WTC11 (cell line): ENCODE measurements at regions not wholly inside any gene's neighbourhood (a gene's known extent, or its start where the extent isn't known, plus 50 kb on each side); places are given as distances from the start of the nearest gene placed in this dataset.
"Not testable (repeated sequence)": the region's sequence is repeated elsewhere in the genome, so short reads cannot be mapped to it uniquely, and the experiment has no call there.

ENCODE experiments used
- ATAC-seq: fragments of 200-7000 bp; cut with Tn5 transposase; 2 replicates; pipeline ENCODE4 v1.10.0; 2021; ENCODE audit warnings: mild to moderate bottlenecking, moderate library complexity
- CTCF ChIA-PET: fragments of 300-600 bp; sonication (Branson Sonifier 250); formaldehyde crosslinking; loops from one replicate; lab custom pipeline; 2021; ENCODE audit warnings: antibody characterized with exemption; lab: Charles Lee
- POLR2A ChIA-PET: fragments of 350-600 bp; sonication (Branson Sonifier 250); formaldehyde crosslinking; loops from one replicate; lab custom pipeline; 2021; ENCODE audit warnings: antibody characterized with exemption; lab: Charles Lee
- DNase-seq: peaks from one replicate; pipeline ENCODE4 v3.0.0; 2021; ENCODE audit warnings: low spot score
- H3K27ac Mint-ChIP-seq: 2 replicates; pipeline ENCODE4 v1.8.0; 2021; ENCODE audit warnings: mixed read lengths
- H3K27me3 Mint-ChIP-seq: 2 replicates; pipeline ENCODE4 v1.8.0; 2021; ENCODE audit warnings: low read depth, mild to moderate bottlenecking, moderate library complexity, mixed read lengths
- H3K36me3 Mint-ChIP-seq: 2 replicates; pipeline ENCODE4 v1.8.0; 2021; ENCODE audit warnings: mixed read lengths
- H3K4me1 Mint-ChIP-seq: 2 replicates; pipeline ENCODE4 v1.8.0; 2022; ENCODE audit warnings: mixed read lengths
- H3K4me3 Mint-ChIP-seq: 2 replicates; pipeline ENCODE4 v1.8.0; 2021; ENCODE audit warnings: mild to moderate bottlenecking, moderate library complexity, mixed read lengths
- H3K9me3 Mint-ChIP-seq: 2 replicates; pipeline ENCODE4 v1.8.0; 2021; ENCODE audit warnings: mixed read lengths
- ESRRA ChIP-seq: sonication (generic); formaldehyde crosslinking; IDR thresholded peaks from 2 replicates; pipeline ENCODE4 v1.8.1; 2022; ENCODE audit warnings: mild to moderate bottlenecking, missing genetic modification reagents, borderline replicate concordance
- GABPB1 ChIP-seq: sonication (generic); formaldehyde crosslinking; IDR thresholded peaks from 2 replicates; pipeline ENCODE4 v1.8.1; 2023; ENCODE audit warnings: mild to moderate bottlenecking, missing genetic modification reagents
- HMGA2 ChIP-seq: fragments of 250-450 bp; sonication (Bioruptor Pico); IDR thresholded peaks from 2 replicates; pipeline ENCODE4 v1.4.0; 2021; ENCODE audit warnings: mild to moderate bottlenecking, moderate library complexity
- JUN ChIP-seq: sonication (generic); formaldehyde crosslinking; IDR thresholded peaks from 2 replicates; pipeline ENCODE4 v1.8.0; 2023; ENCODE audit warnings: mild to moderate bottlenecking, missing genetic modification reagents
- KAT7 ChIP-seq: sonication (generic); formaldehyde crosslinking; IDR thresholded peaks from 2 replicates; pipeline ENCODE4 v1.8.1; 2023; ENCODE audit warnings: missing genetic modification reagents, mild to moderate bottlenecking, borderline replicate concordance
- NFATC4 ChIP-seq: fragments of 250-450 bp; sonication (Bioruptor Pico); IDR thresholded peaks from 2 replicates; pipeline ENCODE4 v1.9.0; 2021; ENCODE audit warnings: mild to moderate bottlenecking
- NFYB ChIP-seq: sonication (generic); formaldehyde crosslinking; conservative IDR thresholded peaks from 2 replicates; pipeline ENCODE4 v1.8.0; 2022; ENCODE audit warnings: low read depth, missing genetic modification reagents
- NR1H2 ChIP-seq: sonication (generic); formaldehyde crosslinking; IDR thresholded peaks from 2 replicates; pipeline ENCODE4 v1.9.0; 2021; ENCODE audit warnings: mild to moderate bottlenecking, moderate library complexity, missing genetic modification reagents
- NR2C2 ChIP-seq: sonication (generic); formaldehyde crosslinking; IDR thresholded peaks from 2 replicates; pipeline ENCODE4 v1.8.0; 2022; ENCODE audit warnings: mild to moderate bottlenecking, missing genetic modification reagents
- RELA ChIP-seq: sonication (generic); formaldehyde crosslinking; IDR thresholded peaks from 2 replicates; pipeline ENCODE4 v1.8.1; 2022; ENCODE audit warnings: missing genetic modification reagents, mild to moderate bottlenecking, borderline replicate concordance
- TEAD1 ChIP-seq: sonication (generic); formaldehyde crosslinking; IDR thresholded peaks from 2 replicates; pipeline ENCODE4 v1.8.0; 2022; ENCODE audit warnings: mild to moderate bottlenecking, missing genetic modification reagents
- ZNF232 ChIP-seq: sonication (generic); formaldehyde crosslinking; IDR thresholded peaks from 2 replicates; pipeline ENCODE4 v1.8.0; 2022; ENCODE audit warnings: mild to moderate bottlenecking, missing genetic modification reagents
- ZNF263 ChIP-seq: sonication (generic); formaldehyde crosslinking; IDR thresholded peaks from 2 replicates; pipeline ENCODE4 v1.8.1; 2022; ENCODE audit warnings: low read depth, mild to moderate bottlenecking, moderate library complexity, missing genetic modification reagents
- ZNF317 ChIP-seq: sonication (generic); formaldehyde crosslinking; IDR thresholded peaks from 2 replicates; pipeline ENCODE4 v1.8.1; 2023; ENCODE audit warnings: low read depth, mild to moderate bottlenecking, moderate library complexity, missing genetic modification reagents, borderline replicate concordance
- ZNF396 ChIP-seq: fragments of 250-450 bp; sonication (Bioruptor Pico); IDR thresholded peaks from 2 replicates; pipeline ENCODE4 v1.8.0; 2021; ENCODE audit warnings: mild to moderate bottlenecking, moderate library complexity, borderline replicate concordance
- TF ChIP-seq, protein P1 (sequence below): sonication (generic); formaldehyde crosslinking; IDR thresholded peaks from 2 replicates; pipeline ENCODE4 v1.8.0; 2022; ENCODE audit warnings: mild to moderate bottlenecking, missing genetic modification reagents
- TF ChIP-seq, protein P2 (sequence below): fragments of 250-450 bp; sonication (Bioruptor Pico); IDR thresholded peaks from 2 replicates; pipeline ENCODE4 v1.9.0; 2021; ENCODE audit warnings: mild to moderate bottlenecking

DNA sequence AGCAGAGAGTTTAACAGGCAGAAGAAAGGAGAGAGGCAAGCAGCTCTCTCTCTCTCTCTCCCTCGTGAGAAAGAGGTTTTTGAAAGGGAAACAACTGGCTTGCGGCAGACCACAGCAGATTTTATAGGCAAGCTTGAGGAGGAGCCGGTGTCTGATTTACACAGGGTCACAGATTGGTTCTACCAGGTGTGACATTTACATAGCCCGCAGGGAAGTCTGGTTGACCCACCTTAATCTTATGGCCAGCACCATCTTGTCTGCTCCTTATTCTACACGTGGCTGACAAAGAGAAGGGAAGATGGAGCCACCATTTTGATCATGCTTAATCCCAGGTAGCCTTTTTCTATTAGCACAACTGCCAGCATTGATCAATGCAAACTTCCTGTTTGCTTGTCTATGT, 65.4 kb downstream of the OR2J2 start (continued):
- TF ChIP-seq, protein P1, sequence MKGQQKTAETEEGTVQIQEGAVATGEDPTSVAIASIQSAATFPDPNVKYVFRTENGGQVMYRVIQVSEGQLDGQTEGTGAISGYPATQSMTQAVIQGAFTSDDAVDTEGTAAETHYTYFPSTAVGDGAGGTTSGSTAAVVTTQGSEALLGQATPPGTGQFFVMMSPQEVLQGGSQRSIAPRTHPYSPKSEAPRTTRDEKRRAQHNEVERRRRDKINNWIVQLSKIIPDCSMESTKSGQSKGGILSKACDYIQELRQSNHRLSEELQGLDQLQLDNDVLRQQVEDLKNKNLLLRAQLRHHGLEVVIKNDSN (CRISPR knock-in tag), result no peak

DNA sequence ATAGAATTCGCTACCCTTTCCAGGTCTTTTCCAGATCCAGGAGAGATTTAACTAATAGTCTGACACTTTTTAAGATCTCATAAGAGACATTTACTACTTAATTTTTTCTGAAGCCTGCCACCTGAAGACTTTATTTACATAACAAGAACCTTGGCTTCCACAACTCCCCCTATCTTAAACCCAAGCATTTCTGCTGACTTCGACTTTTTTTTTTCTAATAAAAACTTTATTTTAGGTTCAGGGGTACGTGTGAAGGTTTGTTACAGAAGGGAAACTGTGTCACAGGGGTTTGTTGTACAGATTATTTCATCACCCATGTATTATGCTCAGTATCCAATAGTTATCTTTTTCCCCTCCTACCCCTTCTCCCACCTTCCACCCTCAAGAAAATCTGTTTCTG, 64.9 kb upstream of the OR14J1 start:
- no peak for TF ChIP-seq HMGA2 (CRISPR knock-in tag)
- TF ChIP-seq, protein P2, sequence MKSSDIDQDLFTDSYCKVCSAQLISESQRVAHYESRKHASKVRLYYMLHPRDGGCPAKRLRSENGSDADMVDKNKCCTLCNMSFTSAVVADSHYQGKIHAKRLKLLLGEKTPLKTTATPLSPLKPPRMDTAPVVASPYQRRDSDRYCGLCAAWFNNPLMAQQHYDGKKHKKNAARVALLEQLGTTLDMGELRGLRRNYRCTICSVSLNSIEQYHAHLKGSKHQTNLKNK (CRISPR knock-in tag), result no peak
- no peak for TF ChIP-seq NR2C2
- no peak for TF ChIP-seq ZNF263
- no peak for TF ChIP-seq ZNF232 (CRISPR knock-in tag)
- no peak for TF ChIP-seq NFYB (CRISPR knock-in tag)
- TF ChIP-seq GABPB1 (CRISPR knock-in tag), result no peak
- no peak for TF ChIP-seq ESRRA (CRISPR knock-in tag)
- TF ChIP-seq ZNF317 (CRISPR knock-in tag), result no peak
- TF ChIP-seq NR1H2 (CRISPR knock-in tag), result no peak
- TF ChIP-seq RELA, result no peak
- no peak for TF ChIP-seq JUN (CRISPR knock-in tag)
- no peak for TF ChIP-seq NFATC4 (CRISPR knock-in tag)
- TF ChIP-seq ZNF396, result no peak
- no peak for TF ChIP-seq KAT7
- TF ChIP-seq TEAD1, result no peak
- CTCF ChIA-PET, result interaction anchor here (0.7 to 0.8 kb wide), 2 partner anchors 9 to 711 kb away, joined by 4 read pairs; no protein-coding TSS in a partner anchor
- no peak overlapping the region for H3K27ac Mint-ChIP-seq
- H3K4me3 Mint-ChIP-seq, result no peak overlapping the region
- ATAC-seq (no peak), DNase-seq (no peak)
- H3K9me3 Mint-ChIP-seq, result peaks cover 22% of the 10 kb centered on the region
- H3K4me1 Mint-ChIP-seq, result peaks cover 34% of the 10 kb centered on the region
- peaks cover 3% of the 10 kb centered on the region for H3K27me3 Mint-ChIP-seq
- 0 out of 2 replicates have a peak, but pooled peaks cover 3% of the 10 kb centered on the region for H3K36me3 Mint-ChIP-seq
- POLR2A ChIA-PET, result no interaction called here

DNA sequence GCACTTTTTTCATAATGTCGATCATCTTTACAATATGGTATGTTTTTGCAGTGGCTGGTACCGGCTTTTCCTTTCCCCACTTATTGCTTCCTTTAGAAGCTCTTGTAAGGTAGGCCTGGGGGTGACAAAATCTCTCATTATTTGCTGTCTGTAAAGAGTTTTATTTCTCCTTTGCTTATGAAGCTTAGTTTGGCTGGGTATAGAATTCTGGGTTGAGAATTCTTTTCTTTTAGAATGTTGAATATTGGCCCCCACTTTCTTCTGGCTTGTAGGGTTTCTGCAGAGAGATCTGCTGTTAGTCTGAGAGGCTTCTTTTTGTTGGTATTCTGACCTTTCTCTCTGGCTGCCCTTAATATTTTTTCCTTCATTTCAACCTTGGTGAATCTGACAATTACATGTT, 58.5 kb upstream of the OR14J1 start:
- ATAC-seq, CTCF ChIA-PET, POLR2A ChIA-PET, H3K27ac Mint-ChIP-seq, H3K4me3 Mint-ChIP-seq, H3K4me1 Mint-ChIP-seq, DNase-seq: not testable (repeated sequence)
- Mint-ChIP-seq H3K27me3 (peaks cover 11% of the 10 kb centered on the region), H3K9me3 (peaks cover 73% of the 10 kb centered on the region), H3K36me3 (peaks cover 25% of the 10 kb centered on the region)
